AG10803 (cell line): ENCODE measurements at regions not wholly inside any gene's neighbourhood (a gene's known extent, or its start where the extent isn't known, plus 50 kb on each side); places are given as distances from the start of the nearest gene placed in this dataset.

Experiments used
- DNase-seq: peaks from one replicate; pipeline ENCODE4 v3.0.0; 2010; ENCODE audit warnings: low read depth
- H3K4me3 ChIP-seq: 2 replicates; pipeline ENCODE4 v1.5.1; 2011; ENCODE audit warnings: mild to moderate bottlenecking, low read length, control low read depth
- CTCF ChIP-seq: conservative IDR thresholded peaks from 2 replicates; pipeline ENCODE4 v1.5.1; 2011; ENCODE audit warnings: mild to moderate bottlenecking, low read length, control low read depth, inconsistent platforms

GRCh38 chr7:130935564-130936157 lies 201.7 kb upstream of the KLF14 start:
- no peak overlapping the region for H3K4me3 ChIP-seq
- DNase-seq = no peak
- TF ChIP-seq CTCF = no peak

- H3K4me3 ChIP-seq = no peak overlapping the region
- TF ChIP-seq CTCF = no peak
- DNase-seq = no peak
Observed at GRCh38 chr7:130936202-130936931, 202.4 kb upstream of the KLF14 start.

GRCh38 chr7:130937016-130937415 lies 203.0 kb upstream of the KLF14 start:
- H3K4me3 ChIP-seq = no peak overlapping the region
- no peak for TF ChIP-seq CTCF
- DNase-seq = no peak

- TF ChIP-seq CTCF = no peak
- no peak for DNase-seq
- no peak overlapping the region for H3K4me3 ChIP-seq
Observed at GRCh38 chr7:130937830-130938229, 203.8 kb upstream of the KLF14 start.

- peak overlapping the region; percentile 25 for H3K4me3 ChIP-seq
- peak; percentile 66 for DNase-seq
- TF ChIP-seq CTCF = no peak
Observed at GRCh38 chr7:130938661-130939060, 204.7 kb upstream of the KLF14 start.

GRCh38 chr7:130939321-130940095 lies 205.5 kb upstream of the KLF14 start:
- no peak; the same call in 1 of the 2 replicates for TF ChIP-seq CTCF
- peak overlapping the region; percentile 61 for H3K4me3 ChIP-seq
- DNase-seq = peak; percentile 69
